CD4-positive, CD25-positive, alpha-beta regulatory T cell (primary cell): ENCODE measurements at regions not wholly inside any gene's neighbourhood (a gene's known extent, or its start where the extent isn't known, plus 50 kb on each side); places are given as distances from the start of the nearest gene placed in this dataset.

Experiments
- ATAC-seq, 2 donors: fragments of 150-1000 bp; cut with Tn5 transposase; one replicate each; pipeline ENCODE4 v1.10.0; 2021; ENCODE audit warnings: low read depth in 2 of 2, moderate number of reproducible peaks in 2 of 2, moderate library complexity in 1 of 2
- DNase-seq, 3 donors: peaks; one replicate each; pipeline versions ENCODE4 v3.0.0 to v3.0.0-alpha.2; 2012 to 2022; ENCODE audit warnings: mixed read lengths in 1 of 3
- H3K27ac ChIP-seq: one replicate; pipeline ENCODE4 v1.7.0; 2013; ENCODE audit warnings: mild to moderate bottlenecking, low read length; ENCODE audit not compliant: insufficient read depth, poor library complexity, severe bottlenecking
- H3K27me3 ChIP-seq: one replicate; pipeline ENCODE4 v1.7.0; 2013; ENCODE audit warnings: low read length; ENCODE audit not compliant: control insufficient read depth, insufficient read depth
- H3K36me3 ChIP-seq: one replicate; pipeline ENCODE4 v1.7.0; 2013; ENCODE audit warnings: mild to moderate bottlenecking, low read length, moderate library complexity; ENCODE audit not compliant: control insufficient read depth, insufficient read depth
- H3K4me1 ChIP-seq: 2 replicates; pipeline ENCODE4 v1.7.0; 2013; ENCODE audit warnings: mild to moderate bottlenecking, low read length; ENCODE audit not compliant: insufficient read depth, control insufficient read depth, poor library complexity, severe bottlenecking
- H3K4me3 ChIP-seq: one replicate; pipeline ENCODE4 v1.7.0; 2013; ENCODE audit warnings: low read depth, mild to moderate bottlenecking, low read length, moderate library complexity
- H3K9me3 ChIP-seq, 2 experiments: 1 replicate in 1 of 2; 2 replicates in 1 of 2; pipeline ENCODE4 v1.7.0; 2013; ENCODE audit warnings: low read length in 2 of 2, mild to moderate bottlenecking in 1 of 2, moderate library complexity in 1 of 2; ENCODE audit not compliant: control insufficient read depth in 2 of 2
- H3K27ac Mint-ChIP-seq, 3 donors: one replicate each; pipeline ENCODE4 v1.8.0; 2020 to 2022; ENCODE audit warnings: mild to moderate bottlenecking in 3 of 3, mixed read lengths in 3 of 3, moderate library complexity in 2 of 3
- H3K27me3 Mint-ChIP-seq: one replicate; pipeline ENCODE4 v1.8.0; 2022; ENCODE audit warnings: mild to moderate bottlenecking, mixed read lengths
- H3K36me3 Mint-ChIP-seq: one replicate; pipeline ENCODE4 v1.8.0; 2020; ENCODE audit warnings: mixed read lengths
- H3K4me1 Mint-ChIP-seq, 4 donors: one replicate each; pipeline ENCODE4 v1.8.0; 2020 to 2022; ENCODE audit warnings: mixed read lengths in 4 of 4, mild to moderate bottlenecking in 1 of 4
- H3K4me3 Mint-ChIP-seq, 4 donors: one replicate each; pipeline ENCODE4 v1.8.0; 2020 to 2022; ENCODE audit warnings: mild to moderate bottlenecking in 4 of 4, mixed read lengths in 4 of 4, moderate library complexity in 3 of 4
- H3K9me3 Mint-ChIP-seq, 7 donors: one replicate each; pipeline ENCODE4 v1.8.0; 2020 to 2022; ENCODE audit warnings: mixed read lengths in 7 of 7, mild to moderate bottlenecking in 3 of 7, moderate library complexity in 2 of 7

DNA sequence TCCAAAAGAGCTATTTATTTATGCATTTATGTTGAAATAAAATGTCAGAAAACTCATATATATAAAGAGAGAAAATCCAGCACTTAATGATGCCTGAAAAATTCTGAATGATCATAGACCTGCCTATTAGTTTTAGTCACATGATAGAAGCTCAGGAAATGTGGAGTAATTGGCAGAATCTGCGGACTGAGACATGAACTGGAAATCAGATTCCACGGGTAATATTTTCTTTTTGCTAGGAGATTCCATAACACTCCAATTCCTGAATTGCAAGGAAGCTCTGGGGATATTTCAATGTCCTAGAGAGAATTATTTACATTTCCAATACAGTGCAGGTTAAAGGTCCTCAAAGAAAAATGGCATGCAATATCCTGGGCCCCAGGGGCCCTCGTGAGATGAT lies 778.8 kb downstream of the SEMA5A start:
- no peaks in the 10 kb centered on the region for H3K36me3 ChIP-seq
- no peaks in the 10 kb centered on the region for H3K4me1 Mint-ChIP-seq
- ATAC-seq (no peak), DNase-seq (no peak)
- H3K27ac Mint-ChIP-seq, result no peak overlapping the region
- H3K27ac ChIP-seq, result no peak overlapping the region
- H3K4me3 ChIP-seq, result no peak overlapping the region
- no peaks in the 10 kb centered on the region for H3K9me3 ChIP-seq
- H3K4me1 ChIP-seq, result no peaks in the 10 kb centered on the region
- no peaks in the 10 kb centered on the region for H3K27me3 ChIP-seq
- H3K4me3 Mint-ChIP-seq, result no peak overlapping the region
- H3K9me3 Mint-ChIP-seq, result peaks cover 0 to 7% (median 3%) of the 10 kb centered on the region in 7 donors
- H3K27me3 Mint-ChIP-seq, result no peaks in the 10 kb centered on the region
- H3K36me3 Mint-ChIP-seq, result no peaks in the 10 kb centered on the region

DNA sequence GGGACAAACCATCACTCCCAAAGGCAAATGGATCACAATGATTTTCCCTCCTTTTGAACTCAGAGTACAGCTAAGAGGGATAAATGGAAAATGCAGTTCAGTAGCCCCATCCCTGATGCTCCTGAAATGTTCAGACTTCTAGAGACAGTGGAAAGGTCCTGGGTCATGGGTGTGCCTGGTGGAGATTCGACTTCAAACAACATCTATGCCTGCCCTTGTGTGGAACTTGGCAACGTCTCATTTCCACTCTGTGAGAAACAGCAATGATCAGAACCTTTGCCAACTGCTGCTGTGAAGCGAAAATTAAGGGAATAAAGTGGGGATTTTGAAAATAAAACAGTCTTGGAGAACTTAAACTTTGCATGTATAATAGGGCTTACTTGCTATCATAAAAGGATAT lies 778.1 kb downstream of the SEMA5A start:
- H3K27me3 Mint-ChIP-seq, result no peaks in the 10 kb centered on the region
- Histone ChIP-seq H3K36me3 (no peaks in the 10 kb centered on the region), H3K9me3 (no peaks in the 10 kb centered on the region), H3K27ac (no peak overlapping the region), H3K4me3 (no peak overlapping the region), H3K27me3 (no peaks in the 10 kb centered on the region), H3K4me1 (no peaks in the 10 kb centered on the region)
- no peaks in the 10 kb centered on the region for H3K36me3 Mint-ChIP-seq
- DNase-seq (no peak), ATAC-seq (no peak)
- H3K27ac Mint-ChIP-seq, result no peak overlapping the region
- no peaks in the 10 kb centered on the region for H3K4me1 Mint-ChIP-seq
- peaks cover 0 to 7% (median 3%) of the 10 kb centered on the region in 7 donors for H3K9me3 Mint-ChIP-seq
- H3K4me3 Mint-ChIP-seq, result no peak overlapping the region

DNA sequence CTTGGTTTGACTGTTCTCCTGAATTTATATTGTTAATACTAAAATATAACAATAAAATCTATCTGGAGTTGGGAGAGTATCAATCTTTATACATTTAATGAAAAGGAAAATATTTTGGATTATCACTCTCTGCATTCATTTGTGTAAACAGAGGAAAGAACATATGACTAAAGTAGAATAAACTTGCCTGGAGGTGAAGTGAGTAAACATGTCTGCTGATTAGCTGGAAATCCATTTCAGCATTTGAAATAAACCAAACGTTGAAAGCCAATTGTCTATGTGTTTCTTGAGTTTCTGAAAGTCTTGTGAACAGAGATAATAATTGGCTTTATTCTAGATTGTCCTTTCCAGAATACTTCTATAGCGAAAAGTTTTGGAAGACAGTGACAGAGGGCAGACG lies 776.2 kb downstream of the SEMA5A start:
- H3K4me3 Mint-ChIP-seq, result no peak overlapping the region
- no peaks in the 10 kb centered on the region for H3K27me3 Mint-ChIP-seq
- Histone ChIP-seq H3K4me3 (no peak overlapping the region), H3K27me3 (no peaks in the 10 kb centered on the region), H3K4me1 (no peaks in the 10 kb centered on the region), H3K27ac (no peak overlapping the region), H3K36me3 (no peaks in the 10 kb centered on the region), H3K9me3 (no peaks in the 10 kb centered on the region)
- H3K4me1 Mint-ChIP-seq, result no peaks in the 10 kb centered on the region
- ATAC-seq (no peak), DNase-seq (no peak)
- no peaks in the 10 kb centered on the region for H3K36me3 Mint-ChIP-seq
- H3K9me3 Mint-ChIP-seq, result peaks cover 0 to 7% (median 3%) of the 10 kb centered on the region in 7 donors
- no peak overlapping the region for H3K27ac Mint-ChIP-seq

DNA sequence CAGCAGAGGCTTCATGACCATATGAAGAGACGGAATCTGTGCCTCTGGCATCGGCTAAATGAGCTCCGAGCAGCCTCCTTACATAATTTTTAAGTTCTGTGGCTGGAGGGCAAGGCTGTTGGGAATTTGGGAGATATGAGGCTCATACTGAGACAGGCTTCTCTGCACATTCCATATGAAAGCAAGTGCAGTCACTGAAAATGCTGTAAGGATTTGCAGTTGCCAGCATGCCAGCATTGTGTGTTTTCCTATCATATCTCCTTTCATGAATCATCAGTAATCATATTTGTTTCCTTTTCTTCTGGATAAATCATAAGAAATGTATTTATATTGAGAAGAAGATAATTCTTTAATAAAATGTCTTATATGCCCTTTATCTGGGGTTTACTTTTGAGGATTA lies 775.4 kb downstream of the SEMA5A start:
- Mint-ChIP-seq H3K36me3 (no peaks in the 10 kb centered on the region), H3K4me1 (no peaks in the 10 kb centered on the region), H3K4me3 (no peak overlapping the region), H3K27me3 (no peaks in the 10 kb centered on the region), H3K9me3 (peaks cover 0 to 7% (median 2%) of the 10 kb centered on the region in 7 donors), H3K27ac (no peak overlapping the region)
- Histone ChIP-seq H3K4me1 (no peaks in the 10 kb centered on the region), H3K36me3 (no peaks in the 10 kb centered on the region), H3K27me3 (no peaks in the 10 kb centered on the region), H3K27ac (no peak overlapping the region), H3K9me3 (no peaks in the 10 kb centered on the region), H3K4me3 (no peak overlapping the region)
- ATAC-seq (no peak), DNase-seq (no peak)

DNA sequence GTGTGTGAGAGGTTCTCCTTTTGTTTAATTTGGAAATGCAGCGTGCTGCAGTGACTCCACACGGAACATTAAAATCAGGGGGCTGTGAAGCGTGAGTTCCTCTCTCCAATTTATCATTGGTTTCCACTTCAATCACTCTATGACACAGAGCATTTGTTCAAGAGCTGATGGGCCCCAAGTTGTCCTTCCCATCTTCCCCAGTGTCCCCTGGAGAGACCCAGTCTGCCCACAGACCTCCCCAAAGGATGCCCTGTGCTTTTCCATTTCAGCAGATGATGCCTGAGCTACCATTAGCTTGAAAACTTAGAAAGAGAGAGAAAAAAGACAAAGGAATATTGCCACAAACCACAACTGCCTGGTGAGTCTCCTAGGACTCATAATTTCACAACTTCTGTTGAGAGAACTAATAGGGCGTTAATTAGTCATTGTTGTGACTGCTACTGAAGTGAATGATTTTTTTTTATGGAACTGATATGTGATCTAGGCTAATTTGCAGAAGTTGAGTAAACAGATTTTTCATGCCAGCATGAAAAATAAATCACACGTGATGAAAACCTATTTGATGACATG lies 772.7 kb downstream of the SEMA5A start:
- Mint-ChIP-seq H3K4me1 (no peaks in the 10 kb centered on the region), H3K4me3 (no peak overlapping the region), H3K36me3 (no peaks in the 10 kb centered on the region), H3K9me3 (peaks cover 0 to 9% (median 5%) of the 10 kb centered on the region in 7 donors), H3K27me3 (no peaks in the 10 kb centered on the region), H3K27ac (no peak overlapping the region)
- Histone ChIP-seq H3K27ac (no peak overlapping the region), H3K4me1 (no peaks in the 10 kb centered on the region), H3K9me3 (no peaks in the 10 kb centered on the region), H3K4me3 (no peak overlapping the region), H3K36me3 (no peaks in the 10 kb centered on the region), H3K27me3 (no peaks in the 10 kb centered on the region)
- no peak for DNase-seq
- no peak for ATAC-seq

DNA sequence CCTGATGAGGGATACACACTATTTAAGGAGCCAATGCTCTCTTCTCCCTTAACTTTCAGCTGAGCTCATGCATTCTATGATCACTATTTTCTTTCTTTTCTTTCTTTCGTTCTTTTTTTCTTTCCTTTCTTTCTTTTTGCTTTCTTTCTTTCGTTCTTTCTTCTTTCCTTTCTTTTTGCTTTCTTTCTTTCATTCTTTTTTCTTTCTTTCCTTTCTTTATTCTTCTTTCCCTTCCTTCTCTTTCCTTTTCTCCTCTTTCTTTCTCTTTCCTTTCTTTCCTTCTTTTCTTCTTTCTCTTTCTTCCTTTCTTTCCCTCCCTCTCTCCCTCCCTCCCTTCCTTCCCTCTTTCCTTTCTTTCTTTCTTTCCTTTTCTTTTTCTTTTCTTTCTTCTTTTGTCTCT lies 761.2 kb downstream of the SEMA5A start:
- DNase-seq (no peak), ATAC-seq (no peak)
- no peak overlapping the region for H3K4me3 Mint-ChIP-seq
- H3K4me1 Mint-ChIP-seq, result no peaks in the 10 kb centered on the region
- Histone ChIP-seq H3K9me3 (no peaks in the 10 kb centered on the region), H3K4me1 (no peaks in the 10 kb centered on the region), H3K36me3 (no peaks in the 10 kb centered on the region), H3K4me3 (no peak overlapping the region), H3K27ac (no peak overlapping the region), H3K27me3 (no peaks in the 10 kb centered on the region)
- H3K36me3 Mint-ChIP-seq, result no peaks in the 10 kb centered on the region
- H3K27me3 Mint-ChIP-seq, result no peaks in the 10 kb centered on the region
- peaks cover 2 to 20% (median 8%) of the 10 kb centered on the region in 7 donors for H3K9me3 Mint-ChIP-seq
- H3K27ac Mint-ChIP-seq, result no peak overlapping the region

DNA sequence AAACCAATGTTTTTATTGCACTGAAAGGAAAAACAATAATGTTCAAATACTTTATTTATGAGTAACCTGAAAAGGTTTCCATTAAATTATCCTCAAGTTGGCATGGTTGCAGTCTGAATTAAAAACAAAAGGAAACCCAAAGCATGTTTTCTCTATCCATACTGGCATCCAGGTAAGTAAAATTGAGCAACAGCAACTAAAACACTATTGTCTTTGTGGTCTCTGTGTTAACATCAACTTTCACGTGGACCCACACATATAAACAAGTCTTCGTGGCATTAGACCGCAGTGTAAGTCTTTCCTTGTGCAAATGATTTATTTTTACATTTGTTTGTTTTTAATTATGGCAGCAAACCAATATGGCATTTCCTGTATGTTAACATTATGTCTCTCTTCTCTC lies 757.6 kb downstream of the SEMA5A start:
- no peak for DNase-seq
- no peak overlapping the region for H3K4me3 ChIP-seq
- H3K4me1 Mint-ChIP-seq, result no peaks in the 10 kb centered on the region
- H3K36me3 ChIP-seq, result no peaks in the 10 kb centered on the region
- no peak overlapping the region for H3K27ac ChIP-seq
- no peaks in the 10 kb centered on the region for H3K4me1 ChIP-seq
- no peaks in the 10 kb centered on the region for H3K9me3 ChIP-seq
- ATAC-seq, result no peak
- H3K27ac Mint-ChIP-seq, result no peak overlapping the region
- no peaks in the 10 kb centered on the region for H3K36me3 Mint-ChIP-seq
- H3K9me3 Mint-ChIP-seq, result peaks cover 2 to 24% (median 8%) of the 10 kb centered on the region in 7 donors
- no peaks in the 10 kb centered on the region for H3K27me3 Mint-ChIP-seq
- H3K4me3 Mint-ChIP-seq, result no peak overlapping the region
- H3K27me3 ChIP-seq, result no peaks in the 10 kb centered on the region

DNA sequence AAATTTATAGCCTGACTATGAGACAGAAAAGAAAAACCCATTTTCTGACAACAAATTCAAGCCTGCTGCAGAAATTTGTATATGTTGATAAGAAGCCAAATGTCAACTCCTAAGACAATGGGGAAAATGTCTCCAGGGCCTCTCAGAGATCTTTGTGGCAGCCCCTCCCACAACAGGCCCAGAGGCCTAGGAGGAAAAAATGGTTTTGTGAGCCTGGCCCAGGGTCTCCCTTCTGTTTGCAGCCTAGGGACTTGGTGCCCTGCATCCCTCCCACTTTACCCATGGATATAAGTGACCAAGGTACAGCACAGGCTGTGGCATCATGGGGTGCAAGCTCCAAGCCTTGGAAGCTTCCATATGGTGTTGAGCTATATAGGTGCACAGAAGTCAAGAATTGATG lies 740.2 kb downstream of the SEMA5A start:
- no peak overlapping the region for H3K27ac ChIP-seq
- H3K36me3 ChIP-seq, result no peaks in the 10 kb centered on the region
- H3K4me1 ChIP-seq, result no peaks in the 10 kb centered on the region
- ATAC-seq (no peak), DNase-seq (no peak)
- H3K4me3 Mint-ChIP-seq, result no peak overlapping the region
- H3K27me3 ChIP-seq, result no peaks in the 10 kb centered on the region
- no peaks in the 10 kb centered on the region for H3K36me3 Mint-ChIP-seq
- H3K4me1 Mint-ChIP-seq, result no peaks in the 10 kb centered on the region
- H3K9me3 Mint-ChIP-seq, result peaks cover 1 to 46% (median 11%) of the 10 kb centered on the region in 7 donors
- H3K4me3 ChIP-seq, result no peak overlapping the region
- peaks cover 0 to 18% of the 10 kb centered on the region in 2 experiments for H3K9me3 ChIP-seq
- H3K27ac Mint-ChIP-seq, result no peak overlapping the region
- H3K27me3 Mint-ChIP-seq, result no peaks in the 10 kb centered on the region
